Effector CD8-positive, alpha-beta T cell (primary cell): ENCODE measurements at regions not wholly inside any gene's neighbourhood (a gene's known extent, or its start where the extent isn't known, plus 50 kb on each side); places are given as distances from the start of the nearest gene placed in this dataset.
"Not testable (repeated sequence)": the region's sequence is repeated elsewhere in the genome, so short reads cannot be mapped to it uniquely, and the experiment has no call there.

ENCODE experiments used
- DNase-seq: peaks from one replicate; lab custom pipeline; 2025; lab: John Stamatoyannopoulos, UW

GRCh38 chr6:11427091-11427722, 110.3 kb upstream of the TMEM170B start:
- no peak for DNase-seq

DNA sequence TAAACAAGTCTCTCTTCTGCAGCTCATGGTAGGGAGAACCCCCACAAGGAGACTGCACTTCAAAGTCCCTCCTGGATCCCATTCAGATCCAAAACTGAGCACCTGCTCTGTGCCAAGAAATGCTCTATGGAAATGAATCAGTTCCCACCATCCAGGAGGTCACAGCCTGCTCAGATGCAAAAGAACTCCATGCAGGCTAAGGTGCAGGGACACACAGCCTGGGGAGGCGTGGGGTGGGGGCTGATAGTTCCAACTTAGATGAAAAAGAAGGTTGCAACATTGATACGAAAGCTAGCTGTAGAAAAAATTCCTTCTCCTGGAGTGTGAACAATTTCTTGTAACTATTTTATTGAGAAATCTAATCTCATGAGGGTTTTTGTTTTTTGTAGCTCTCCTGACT, 111.0 kb upstream of the TMEM170B start:
- DNase-seq = no peak

GRCh38 chr6:11425876-11426275, 111.7 kb upstream of the TMEM170B start:
- DNase-seq = no peak

DNA sequence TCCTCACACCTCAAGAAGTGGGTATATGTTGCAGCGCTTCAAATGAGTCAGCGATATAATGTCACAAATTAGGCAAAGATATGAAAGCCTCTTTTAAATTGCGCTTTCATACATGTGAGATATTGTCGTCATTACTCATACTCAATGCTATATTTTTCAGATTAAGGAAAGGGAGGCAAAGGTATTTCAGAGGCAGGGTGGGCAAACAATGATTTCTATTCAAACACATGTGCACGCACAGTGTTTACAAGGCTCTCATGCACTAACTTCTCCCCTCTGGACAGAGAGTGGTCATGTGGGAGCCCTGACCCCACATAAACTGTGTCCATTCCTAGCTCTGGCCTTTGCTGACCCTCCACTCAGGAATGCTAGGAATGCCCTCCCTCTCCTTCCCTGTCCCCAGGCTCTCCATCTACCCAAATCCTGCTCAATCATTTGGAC, 112.1 kb upstream of the TMEM170B start:
- DNase-seq = no peak

GRCh38 chr6:11424395-11425034, 113.0 kb upstream of the TMEM170B start:
- DNase-seq = no peak

GRCh38 chr6:11423667-11424066, 113.9 kb upstream of the TMEM170B start:
- DNase-seq = no peak

- no peak for DNase-seq
Observed at GRCh38 chr6:11423072-11423471, 114.5 kb upstream of the TMEM170B start.

DNA sequence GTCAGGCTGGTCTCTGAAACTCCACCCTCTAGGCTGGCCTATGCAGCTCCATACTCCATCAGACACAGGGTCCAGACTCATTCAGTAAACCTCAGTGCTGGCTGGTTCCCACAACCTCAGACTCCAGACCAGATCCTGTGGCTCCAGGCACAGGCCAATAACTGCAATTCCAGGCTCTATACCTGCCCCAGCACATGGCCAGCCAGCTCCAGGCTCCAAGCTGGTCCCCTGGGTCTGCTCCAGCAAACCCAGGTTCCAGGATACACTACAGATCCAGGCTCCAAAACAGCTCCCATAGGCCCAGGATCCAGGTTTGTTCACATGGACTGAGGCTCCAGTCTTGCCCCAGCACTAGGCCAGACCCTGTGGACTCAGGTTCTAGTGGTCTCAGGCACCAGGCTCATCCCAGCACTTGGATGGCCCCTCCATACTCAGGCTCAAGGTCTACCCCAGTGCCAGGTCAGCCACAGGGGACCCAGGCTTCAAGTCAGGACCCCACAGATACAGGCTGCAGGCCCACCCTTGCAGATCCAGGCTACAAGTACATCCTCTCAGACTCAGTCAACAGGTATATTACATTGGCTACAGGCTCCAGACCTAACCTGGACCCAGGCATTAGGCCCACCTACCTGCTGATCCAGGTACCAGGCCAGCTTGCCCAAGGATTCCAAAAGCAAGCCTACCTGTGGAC, 117.6 kb upstream of the TMEM170B start:
- no peak for DNase-seq

- DNase-seq = no peak
Observed at GRCh38 chr6:11418290-11418905, 119.2 kb upstream of the TMEM170B start.

DNA sequence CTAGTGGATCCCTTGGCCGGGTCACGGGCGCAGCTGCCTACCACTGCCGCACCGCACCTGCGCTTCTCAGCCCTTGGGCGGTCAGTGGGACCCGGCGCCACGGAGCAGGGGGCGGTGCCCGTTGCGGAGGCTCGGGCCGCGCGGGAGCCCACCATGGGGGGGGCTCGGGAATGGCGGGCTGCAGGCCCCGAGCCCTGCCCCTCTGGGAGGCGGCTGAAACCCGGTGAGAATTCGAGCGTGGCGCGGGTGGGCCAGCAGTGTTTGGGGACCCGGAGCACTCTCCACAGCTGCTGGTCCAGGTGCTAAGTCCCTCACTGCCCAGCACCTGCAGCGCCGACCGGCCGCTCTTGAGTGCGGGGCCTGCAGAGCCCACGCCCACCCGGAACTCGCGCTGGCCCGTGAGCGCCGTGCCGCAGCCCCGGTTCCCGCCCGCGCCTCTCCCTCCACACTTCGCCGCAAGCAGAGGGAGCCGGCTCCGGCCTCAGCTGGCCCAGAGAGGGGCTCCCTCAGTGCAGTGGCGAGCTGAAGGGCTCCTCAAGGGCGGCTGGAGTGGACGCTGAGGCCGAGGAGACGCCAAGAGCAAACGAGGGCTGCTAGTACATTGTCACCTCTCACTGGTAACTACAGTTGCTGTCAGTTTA, 120.5 kb upstream of the TMEM170B start:
- no peak for DNase-seq

GRCh38 chr6:11416099-11416935, 121.2 kb upstream of the TMEM170B start:
- not testable (repeated sequence) for DNase-seq

- no peak for DNase-seq
Observed at GRCh38 chr6:11415557-11415956, 122.0 kb upstream of the TMEM170B start.

DNA sequence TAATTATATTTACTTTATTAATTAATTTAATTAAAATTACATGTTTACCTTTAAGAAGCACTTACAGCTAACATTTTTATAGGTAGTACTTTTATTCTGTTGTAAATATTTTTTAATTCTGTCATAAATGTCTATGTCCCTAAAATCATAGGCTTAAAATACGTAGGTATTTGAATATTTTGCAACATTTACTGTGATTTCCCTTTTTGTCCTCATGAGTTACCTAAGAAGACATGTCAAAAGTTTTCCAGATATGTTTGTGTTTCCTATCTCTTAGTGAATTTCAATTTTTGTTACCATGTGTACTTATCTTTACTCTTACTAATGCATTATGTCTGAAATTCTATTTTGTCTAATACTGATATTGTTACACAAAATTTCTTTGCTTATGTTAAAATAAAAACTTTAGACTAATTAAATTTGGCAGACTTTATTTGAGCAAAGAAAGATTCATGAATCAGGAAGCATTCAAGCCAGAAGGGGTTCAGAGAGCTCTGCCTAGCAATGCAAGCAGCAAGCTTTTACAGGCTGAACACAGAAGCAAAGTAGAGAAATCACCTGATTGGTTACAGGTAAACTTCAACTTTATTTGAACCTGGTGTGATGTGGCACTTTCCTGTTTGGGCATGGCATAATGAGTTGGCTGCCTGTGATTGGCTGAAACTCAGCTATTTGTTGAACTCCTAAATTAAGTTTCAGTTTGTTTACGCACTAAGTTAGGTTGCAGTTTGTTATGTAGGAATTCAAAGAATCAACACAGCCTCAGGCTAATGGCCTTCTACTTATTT, 123.2 kb upstream of the TMEM170B start:
- no peak for DNase-seq

GRCh38 chr6:11413728-11414127, 123.8 kb upstream of the TMEM170B start:
- DNase-seq = no peak

- DNase-seq = no peak
Observed at GRCh38 chr6:11413117-11413687, 124.3 kb upstream of the TMEM170B start.

GRCh38 chr6:11412616-11413015, 124.9 kb upstream of the TMEM170B start:
- no peak for DNase-seq

DNA sequence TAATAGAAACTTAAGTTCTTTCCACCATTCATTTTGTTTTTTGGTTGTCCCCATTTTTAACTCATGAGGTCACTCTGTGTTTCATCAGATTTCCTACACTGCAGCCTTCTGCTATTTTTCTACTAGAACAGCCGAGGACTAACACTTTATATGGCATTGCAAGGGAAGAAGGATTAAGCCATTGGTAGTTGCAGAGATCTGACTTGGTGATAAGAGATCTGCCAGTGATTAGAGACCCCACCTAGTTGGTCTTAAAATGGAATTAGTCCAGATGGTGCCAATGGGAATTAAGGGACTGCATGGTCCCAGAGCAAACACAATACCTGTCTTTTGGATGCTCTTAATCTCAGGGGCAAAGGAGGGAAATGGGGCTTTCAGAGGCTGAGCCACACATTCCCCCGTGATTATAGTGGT, 125.5 kb upstream of the TMEM170B start:
- no peak for DNase-seq

DNA sequence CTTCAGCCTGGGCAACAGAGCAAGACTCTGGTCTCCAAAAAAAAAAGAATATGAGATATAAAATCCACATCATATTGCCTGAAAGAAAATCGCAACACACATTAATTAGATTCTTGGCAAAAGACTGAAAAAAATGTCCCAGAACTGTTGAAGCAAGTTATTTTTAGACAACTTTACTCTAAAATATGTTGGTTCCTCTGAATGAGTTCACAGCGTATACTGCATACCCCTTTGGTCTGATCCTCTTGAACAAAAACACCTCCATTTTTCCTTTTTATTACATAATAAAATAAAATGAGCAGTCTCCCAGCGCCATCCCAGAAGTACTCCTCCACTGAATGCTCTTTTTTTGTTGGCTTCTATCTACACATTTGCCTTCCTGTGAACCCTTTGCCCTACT, 126.0 kb upstream of the TMEM170B start:
- no peak for DNase-seq

DNA sequence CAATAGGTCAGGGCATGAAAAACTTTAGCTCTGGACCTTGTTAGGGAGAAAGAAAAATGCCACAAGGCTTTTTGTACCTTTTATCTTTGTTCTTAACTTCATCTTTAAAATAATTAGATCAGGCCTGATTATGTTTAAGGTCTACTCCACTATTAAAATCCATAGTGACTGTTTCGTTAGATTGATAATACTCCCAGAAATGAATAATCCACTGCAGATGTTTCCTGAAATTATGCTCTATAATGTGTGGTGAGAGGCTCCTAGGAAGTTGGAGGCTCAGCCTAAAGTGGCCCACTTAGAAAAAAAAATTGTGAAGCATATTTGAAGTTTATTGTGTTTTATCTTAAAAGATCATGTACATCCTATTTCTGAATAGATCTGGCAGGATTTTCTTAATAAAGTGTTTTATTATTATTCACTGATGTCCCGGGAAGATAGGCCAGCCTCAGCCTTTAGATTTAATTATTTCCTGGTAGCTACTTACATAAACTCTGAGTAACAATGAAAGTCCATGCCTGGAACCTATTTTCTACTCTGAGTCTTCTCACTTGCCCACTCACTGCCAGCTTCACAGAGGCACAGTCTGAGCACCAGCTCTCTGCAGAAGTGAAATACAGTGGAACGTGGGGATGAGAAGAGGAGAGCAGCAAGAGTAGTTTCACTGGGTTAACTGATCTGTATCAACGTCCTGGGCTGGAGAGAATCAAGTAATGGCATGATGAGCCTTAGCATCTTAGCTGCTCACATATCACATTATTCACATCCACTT, 126.8 kb upstream of the TMEM170B start:
- DNase-seq = no peak
